Keratinocyte (primary cell): ENCODE measurements at regions not wholly inside any gene's neighbourhood (a gene's known extent, or its start where the extent isn't known, plus 50 kb on each side); places are given as distances from the start of the nearest gene placed in this dataset.

Source experiments
- EZH2 ChIP-seq: IDR thresholded peaks from one replicate; pipeline ENCODE4 v1.6.1; 2012; ENCODE audit warnings: inconsistent platforms, mild to moderate bottlenecking, low read length, moderate library complexity
- TF ChIP-seq, protein P1 (sequence below), 3 experiments: IDR thresholded peaks in 1 of 3; conservative IDR thresholded peaks in 1 of 3; optimal IDR thresholded peaks in 1 of 3; 2 replicates in 2 of 3; 3 replicates in 1 of 3; pipeline versions ENCODE3 to v1.5.1; 2011; ENCODE audit warnings: low read length in 3 of 3, mild to moderate bottlenecking in 3 of 3, moderate library complexity in 2 of 3, control low read depth in 1 of 3, inconsistent platforms in 1 of 3; ENCODE audit not compliant: insufficient read depth in 2 of 3; ENCODE audit errors: extremely low read depth in 1 of 3

DNA sequence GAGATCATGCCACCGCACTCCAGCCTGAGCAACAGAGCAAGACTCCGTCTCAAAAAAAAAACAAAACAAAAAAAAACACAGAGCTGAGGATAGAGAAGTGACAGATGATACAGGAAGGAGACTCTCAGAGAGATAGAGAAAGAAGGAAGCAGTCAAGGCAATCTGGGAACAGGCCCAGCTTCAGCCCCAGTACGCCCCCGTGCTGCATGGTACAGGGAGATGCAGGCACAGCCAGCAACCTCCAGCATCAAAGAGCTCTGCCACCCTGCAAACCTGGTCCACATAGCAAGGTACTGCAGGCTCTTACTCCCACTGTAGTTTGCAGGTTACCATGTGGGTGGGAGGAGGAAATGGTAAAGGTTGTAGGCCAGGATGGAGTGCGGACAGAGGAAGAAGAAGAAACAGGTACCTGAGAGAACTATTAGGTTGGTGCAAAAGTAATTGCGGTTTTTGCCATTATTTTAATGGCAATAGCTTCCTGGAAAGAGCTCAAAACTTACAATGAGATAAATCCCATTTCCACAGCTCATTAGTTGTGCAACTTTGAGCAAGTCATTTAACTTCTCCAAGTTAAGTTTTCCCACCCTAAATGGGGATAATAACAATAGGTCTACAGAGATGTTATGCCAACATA lies 253.0 kb downstream of the ARRDC4 start:
- TF ChIP-seq, protein P1, sequence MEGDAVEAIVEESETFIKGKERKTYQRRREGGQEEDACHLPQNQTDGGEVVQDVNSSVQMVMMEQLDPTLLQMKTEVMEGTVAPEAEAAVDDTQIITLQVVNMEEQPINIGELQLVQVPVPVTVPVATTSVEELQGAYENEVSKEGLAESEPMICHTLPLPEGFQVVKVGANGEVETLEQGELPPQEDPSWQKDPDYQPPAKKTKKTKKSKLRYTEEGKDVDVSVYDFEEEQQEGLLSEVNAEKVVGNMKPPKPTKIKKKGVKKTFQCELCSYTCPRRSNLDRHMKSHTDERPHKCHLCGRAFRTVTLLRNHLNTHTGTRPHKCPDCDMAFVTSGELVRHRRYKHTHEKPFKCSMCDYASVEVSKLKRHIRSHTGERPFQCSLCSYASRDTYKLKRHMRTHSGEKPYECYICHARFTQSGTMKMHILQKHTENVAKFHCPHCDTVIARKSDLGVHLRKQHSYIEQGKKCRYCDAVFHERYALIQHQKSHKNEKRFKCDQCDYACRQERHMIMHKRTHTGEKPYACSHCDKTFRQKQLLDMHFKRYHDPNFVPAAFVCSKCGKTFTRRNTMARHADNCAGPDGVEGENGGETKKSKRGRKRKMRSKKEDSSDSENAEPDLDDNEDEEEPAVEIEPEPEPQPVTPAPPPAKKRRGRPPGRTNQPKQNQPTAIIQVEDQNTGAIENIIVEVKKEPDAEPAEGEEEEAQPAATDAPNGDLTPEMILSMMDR (optimal IDR thresholded peaks at IDR 0.05 in 1 of 3, IDR thresholded peaks at IDR 0.05 in 1 of 3, conservative IDR thresholded peaks at IDR 0.05 in 1 of 3; ENCODE audit: extremely low read depth in 1 of 3, insufficient read depth in 2 of 3, low read length in 3 of 3): no peak
- TF ChIP-seq EZH2: no peak
